Body of pancreas (tissue), 4 donors: ENCODE measurements at regions not wholly inside any gene's neighbourhood (a gene's known extent, or its start where the extent isn't known, plus 50 kb on each side); places are given as distances from the start of the nearest gene placed in this dataset.

Experiments
- POLR2A ChIP-seq, 3 donors: fragments of 450-650 bp; IDR thresholded peaks; one replicate each; pipeline ENCODE4 v1.6.1; 2016; ENCODE audit warnings: antibody characterized with exemption in 3 of 3, mild to moderate bottlenecking in 2 of 3
- TF ChIP-seq, protein P1 (sequence below), 7 experiments: fragments of 450-650 bp in 4 of 7; fragments of 200-600 bp in 3 of 7; sonication (generic) in 3 of 7; IDR thresholded peaks; one replicate each; pipeline ENCODE4 v1.5.1; 2016 to 2019; ENCODE audit warnings: antibody characterized with exemption in 7 of 7

DNA sequence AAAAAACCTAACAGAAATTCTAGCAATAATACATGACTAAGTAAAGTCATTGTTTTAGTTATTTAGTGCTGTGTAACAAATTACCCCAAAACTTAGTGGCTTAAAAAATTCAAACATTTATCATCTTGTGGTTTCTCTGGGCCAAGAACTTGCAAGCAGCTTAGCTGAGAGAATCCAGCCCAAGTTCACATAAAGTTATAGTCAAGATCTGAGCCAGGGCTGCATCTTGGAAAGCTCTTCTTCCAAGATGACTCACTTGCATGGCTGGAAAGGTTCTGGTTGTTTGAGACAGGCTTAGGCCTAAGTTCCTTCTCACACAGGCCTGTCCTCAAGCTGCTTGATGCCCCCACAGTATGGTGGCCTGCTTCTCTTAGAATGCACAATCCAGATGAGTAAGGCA is 217.8 kb upstream of the TSHZ2 start:
- TF ChIP-seq, protein P1, sequence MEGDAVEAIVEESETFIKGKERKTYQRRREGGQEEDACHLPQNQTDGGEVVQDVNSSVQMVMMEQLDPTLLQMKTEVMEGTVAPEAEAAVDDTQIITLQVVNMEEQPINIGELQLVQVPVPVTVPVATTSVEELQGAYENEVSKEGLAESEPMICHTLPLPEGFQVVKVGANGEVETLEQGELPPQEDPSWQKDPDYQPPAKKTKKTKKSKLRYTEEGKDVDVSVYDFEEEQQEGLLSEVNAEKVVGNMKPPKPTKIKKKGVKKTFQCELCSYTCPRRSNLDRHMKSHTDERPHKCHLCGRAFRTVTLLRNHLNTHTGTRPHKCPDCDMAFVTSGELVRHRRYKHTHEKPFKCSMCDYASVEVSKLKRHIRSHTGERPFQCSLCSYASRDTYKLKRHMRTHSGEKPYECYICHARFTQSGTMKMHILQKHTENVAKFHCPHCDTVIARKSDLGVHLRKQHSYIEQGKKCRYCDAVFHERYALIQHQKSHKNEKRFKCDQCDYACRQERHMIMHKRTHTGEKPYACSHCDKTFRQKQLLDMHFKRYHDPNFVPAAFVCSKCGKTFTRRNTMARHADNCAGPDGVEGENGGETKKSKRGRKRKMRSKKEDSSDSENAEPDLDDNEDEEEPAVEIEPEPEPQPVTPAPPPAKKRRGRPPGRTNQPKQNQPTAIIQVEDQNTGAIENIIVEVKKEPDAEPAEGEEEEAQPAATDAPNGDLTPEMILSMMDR (IDR thresholded peaks at IDR 0.05): no peak
- no peak for TF ChIP-seq POLR2A (IDR thresholded peaks at IDR 0.05)
